Hepatocyte (in vitro differentiated cells): ENCODE measurements at regions not wholly inside any gene's neighbourhood (a gene's known extent, or its start where the extent isn't known, plus 50 kb on each side); places are given as distances from the start of the nearest gene placed in this dataset.

Experiments
- CTCF ChIP-seq: fragments of 200-600 bp; sonication (generic); IDR thresholded peaks from 2 replicates; pipeline ENCODE4 v1.5.1; 2016; ENCODE audit warnings: antibody characterized with exemption, mild to moderate bottlenecking; ENCODE audit not compliant: poor library complexity
- EZH2 ChIP-seq: fragments of 200-600 bp; sonication (generic); IDR thresholded peaks from 2 replicates; pipeline ENCODE4 v1.6.1; 2016; ENCODE audit warnings: antibody characterized with exemption, mild to moderate bottlenecking, borderline replicate concordance

- TF ChIP-seq CTCF (no peak), EZH2 (no peak)
These were observed 189.6 kb downstream of the TXNL1 start for GRCh38 chr18:56448751-56449150.
